Stimulated activated naive CD8-positive, alpha-beta T cell treated with anti-CD3 and anti-CD28 coated beads, Interleukin-15, Interleukin-2, amounts not matched to agents 100 ng/mL and 50 ng/mL, for 24 hours (primary cell): ENCODE measurements at regions not wholly inside any gene's neighbourhood (a gene's known extent, or its start where the extent isn't known, plus 50 kb on each side); places are given as distances from the start of the nearest gene placed in this dataset.

Experiments used
- H3K27ac Mint-ChIP-seq: one replicate; pipeline ENCODE4 v1.8.0; 2021; ENCODE audit warnings: mild to moderate bottlenecking, mixed read lengths
- H3K27me3 Mint-ChIP-seq: one replicate; pipeline ENCODE4 v1.8.0; 2021; ENCODE audit warnings: mixed read lengths
- H3K36me3 Mint-ChIP-seq: one replicate; pipeline ENCODE4 v1.8.0; 2021; ENCODE audit warnings: low read depth, mixed read lengths
- H3K4me1 Mint-ChIP-seq: one replicate; pipeline ENCODE4 v1.8.0; 2021; ENCODE audit warnings: low read depth, mixed read lengths
- H3K4me3 Mint-ChIP-seq: one replicate; pipeline ENCODE4 v1.8.0; 2021; ENCODE audit warnings: mild to moderate bottlenecking, mixed read lengths
- H3K9me3 Mint-ChIP-seq: one replicate; pipeline ENCODE4 v1.8.0; 2021; ENCODE audit warnings: mixed read lengths

GRCh38 chr5:20655211-20655610, 667.2 kb upstream of the CDH18 start:
- H3K27ac Mint-ChIP-seq, result no peak overlapping the region
- H3K27me3 Mint-ChIP-seq, result no peaks in the 10 kb centered on the region
- H3K4me1 Mint-ChIP-seq, result no peaks in the 10 kb centered on the region
- no peak overlapping the region for H3K4me3 Mint-ChIP-seq
- H3K36me3 Mint-ChIP-seq, result no peaks in the 10 kb centered on the region
- H3K9me3 Mint-ChIP-seq, result peaks cover 16% of the 10 kb centered on the region

GRCh38 chr5:20654746-20655145, 666.7 kb upstream of the CDH18 start:
- Mint-ChIP-seq H3K4me3 (no peak overlapping the region), H3K4me1 (no peaks in the 10 kb centered on the region), H3K9me3 (peaks cover 16% of the 10 kb centered on the region), H3K27ac (no peak overlapping the region), H3K36me3 (no peaks in the 10 kb centered on the region), H3K27me3 (no peaks in the 10 kb centered on the region)

GRCh38 chr5:20654033-20654432, 666.0 kb upstream of the CDH18 start:
- Mint-ChIP-seq H3K27me3 (no peaks in the 10 kb centered on the region), H3K4me1 (no peaks in the 10 kb centered on the region), H3K36me3 (no peaks in the 10 kb centered on the region), H3K4me3 (no peak overlapping the region), H3K9me3 (peaks cover 16% of the 10 kb centered on the region), H3K27ac (no peak overlapping the region)

GRCh38 chr5:20649966-20650365, 662.0 kb upstream of the CDH18 start:
- no peak overlapping the region for H3K27ac Mint-ChIP-seq
- H3K9me3 Mint-ChIP-seq, result peaks cover 16% of the 10 kb centered on the region
- no peaks in the 10 kb centered on the region for H3K36me3 Mint-ChIP-seq
- H3K4me3 Mint-ChIP-seq, result no peak overlapping the region
- no peaks in the 10 kb centered on the region for H3K4me1 Mint-ChIP-seq
- H3K27me3 Mint-ChIP-seq, result no peaks in the 10 kb centered on the region

- H3K4me1 Mint-ChIP-seq, result no peaks in the 10 kb centered on the region
- no peaks in the 10 kb centered on the region for H3K36me3 Mint-ChIP-seq
- H3K9me3 Mint-ChIP-seq, result peaks cover 16% of the 10 kb centered on the region
- no peak overlapping the region for H3K27ac Mint-ChIP-seq
- H3K4me3 Mint-ChIP-seq, result no peak overlapping the region
- no peaks in the 10 kb centered on the region for H3K27me3 Mint-ChIP-seq
Observed at GRCh38 chr5:20648981-20649380, 661.0 kb upstream of the CDH18 start.

- Mint-ChIP-seq H3K9me3 (peaks cover 24% of the 10 kb centered on the region), H3K36me3 (no peaks in the 10 kb centered on the region), H3K27ac (no peak overlapping the region), H3K27me3 (no peaks in the 10 kb centered on the region), H3K4me3 (no peak overlapping the region), H3K4me1 (no peaks in the 10 kb centered on the region)
Observed at GRCh38 chr5:20636686-20637085, 648.7 kb upstream of the CDH18 start.

GRCh38 chr5:20619591-20619990, 631.6 kb upstream of the CDH18 start:
- H3K36me3 Mint-ChIP-seq, result no peaks in the 10 kb centered on the region
- H3K4me1 Mint-ChIP-seq, result no peaks in the 10 kb centered on the region
- H3K9me3 Mint-ChIP-seq, result no peaks in the 10 kb centered on the region
- no peak overlapping the region for H3K27ac Mint-ChIP-seq
- no peak overlapping the region for H3K4me3 Mint-ChIP-seq
- H3K27me3 Mint-ChIP-seq, result no peaks in the 10 kb centered on the region

- Mint-ChIP-seq H3K4me3 (no peak overlapping the region), H3K27ac (no peak overlapping the region)
Observed at GRCh38 chr5:20618340-20618739, 630.3 kb upstream of the CDH18 start.

GRCh38 chr5:20617841-20618240, 629.8 kb upstream of the CDH18 start:
- H3K27ac Mint-ChIP-seq, result no peak overlapping the region
- no peaks in the 10 kb centered on the region for H3K4me1 Mint-ChIP-seq
- H3K36me3 Mint-ChIP-seq, result no peaks in the 10 kb centered on the region
- no peak overlapping the region for H3K4me3 Mint-ChIP-seq
- H3K27me3 Mint-ChIP-seq, result no peaks in the 10 kb centered on the region
- no peaks in the 10 kb centered on the region for H3K9me3 Mint-ChIP-seq

More at GRCh38 chr5:20618340-20618739, 630.3 kb upstream of the CDH18 start:
- Mint-ChIP-seq H3K9me3 (no peaks in the 10 kb centered on the region), H3K36me3 (no peaks in the 10 kb centered on the region), H3K4me1 (no peaks in the 10 kb centered on the region), H3K27me3 (no peaks in the 10 kb centered on the region)

GRCh38 chr5:20615888-20616563, 628.0 kb upstream of the CDH18 start:
- H3K4me1 Mint-ChIP-seq, result no peaks in the 10 kb centered on the region
- peaks cover 7% of the 10 kb centered on the region for H3K9me3 Mint-ChIP-seq
- H3K4me3 Mint-ChIP-seq, result no peak overlapping the region
- no peaks in the 10 kb centered on the region for H3K27me3 Mint-ChIP-seq
- H3K27ac Mint-ChIP-seq, result no peak overlapping the region
- no peaks in the 10 kb centered on the region for H3K36me3 Mint-ChIP-seq

GRCh38 chr5:20611620-20612019, 623.6 kb upstream of the CDH18 start:
- no peaks in the 10 kb centered on the region for H3K27me3 Mint-ChIP-seq
- H3K27ac Mint-ChIP-seq, result no peak overlapping the region
- H3K9me3 Mint-ChIP-seq, result peaks cover 11% of the 10 kb centered on the region

GRCh38 chr5:20610681-20611080, 622.7 kb upstream of the CDH18 start:
- H3K4me1 Mint-ChIP-seq, result no peaks in the 10 kb centered on the region
- peaks cover 16% of the 10 kb centered on the region for H3K9me3 Mint-ChIP-seq
- no peaks in the 10 kb centered on the region for H3K27me3 Mint-ChIP-seq
- H3K27ac Mint-ChIP-seq, result no peak overlapping the region
- H3K36me3 Mint-ChIP-seq, result no peaks in the 10 kb centered on the region
- H3K4me3 Mint-ChIP-seq, result no peak overlapping the region

More at GRCh38 chr5:20611620-20612019, 623.6 kb upstream of the CDH18 start:
- Mint-ChIP-seq H3K4me3 (no peak overlapping the region), H3K36me3 (no peaks in the 10 kb centered on the region), H3K4me1 (no peaks in the 10 kb centered on the region)

- H3K27me3 Mint-ChIP-seq, result no peaks in the 10 kb centered on the region
- H3K9me3 Mint-ChIP-seq, result peaks cover 16% of the 10 kb centered on the region
- no peaks in the 10 kb centered on the region for H3K4me1 Mint-ChIP-seq
- H3K4me3 Mint-ChIP-seq, result no peak overlapping the region
- H3K36me3 Mint-ChIP-seq, result no peaks in the 10 kb centered on the region
- no peak overlapping the region for H3K27ac Mint-ChIP-seq
Observed at GRCh38 chr5:20609126-20609525, 621.1 kb upstream of the CDH18 start.

- Mint-ChIP-seq H3K9me3 (peaks cover 16% of the 10 kb centered on the region), H3K4me1 (no peaks in the 10 kb centered on the region), H3K27me3 (no peaks in the 10 kb centered on the region), H3K36me3 (no peaks in the 10 kb centered on the region), H3K27ac (no peak overlapping the region), H3K4me3 (no peak overlapping the region)
Observed at GRCh38 chr5:20608567-20608966, 620.6 kb upstream of the CDH18 start.

- no peaks in the 10 kb centered on the region for H3K4me1 Mint-ChIP-seq
- no peaks in the 10 kb centered on the region for H3K27me3 Mint-ChIP-seq
- no peak overlapping the region for H3K27ac Mint-ChIP-seq
- no peaks in the 10 kb centered on the region for H3K36me3 Mint-ChIP-seq
- no peak overlapping the region for H3K4me3 Mint-ChIP-seq
- peaks cover 10% of the 10 kb centered on the region for H3K9me3 Mint-ChIP-seq
Observed at GRCh38 chr5:20605732-20606525, 617.9 kb upstream of the CDH18 start.
